HFF-Myc (cell line): ENCODE measurements at regions not wholly inside any gene's neighbourhood (a gene's known extent, or its start where the extent isn't known, plus 50 kb on each side); places are given as distances from the start of the nearest gene placed in this dataset.
"Not testable (repeated sequence)": the region's sequence is repeated elsewhere in the genome, so short reads cannot be mapped to it uniquely, and the experiment has no call there.

Experiments
- DNase-seq: peaks from one replicate; pipeline ENCODE4 v3.0.0-alpha.2; 2011; ENCODE audit warnings: low read depth; ENCODE audit errors: extremely low read depth
- H3K4me3 ChIP-seq: replicated peaks from 2 replicates; pipeline ENCODE4 v1.5.1; 2011; ENCODE audit warnings: low read depth, mild to moderate bottlenecking, control low read depth, low read length
- TF ChIP-seq, protein P1 (sequence below): IDR thresholded peaks from 2 replicates; pipeline ENCODE4 v1.5.1; 2012; ENCODE audit warnings: mild to moderate bottlenecking, low read depth, low read length, control low read depth; ENCODE audit errors: missing control alignments

GRCh38 chr7:13802651-13803050 is 186.8 kb downstream of the ETV1 start:
- no peak overlapping the region for H3K4me3 ChIP-seq
- TF ChIP-seq, protein P1, sequence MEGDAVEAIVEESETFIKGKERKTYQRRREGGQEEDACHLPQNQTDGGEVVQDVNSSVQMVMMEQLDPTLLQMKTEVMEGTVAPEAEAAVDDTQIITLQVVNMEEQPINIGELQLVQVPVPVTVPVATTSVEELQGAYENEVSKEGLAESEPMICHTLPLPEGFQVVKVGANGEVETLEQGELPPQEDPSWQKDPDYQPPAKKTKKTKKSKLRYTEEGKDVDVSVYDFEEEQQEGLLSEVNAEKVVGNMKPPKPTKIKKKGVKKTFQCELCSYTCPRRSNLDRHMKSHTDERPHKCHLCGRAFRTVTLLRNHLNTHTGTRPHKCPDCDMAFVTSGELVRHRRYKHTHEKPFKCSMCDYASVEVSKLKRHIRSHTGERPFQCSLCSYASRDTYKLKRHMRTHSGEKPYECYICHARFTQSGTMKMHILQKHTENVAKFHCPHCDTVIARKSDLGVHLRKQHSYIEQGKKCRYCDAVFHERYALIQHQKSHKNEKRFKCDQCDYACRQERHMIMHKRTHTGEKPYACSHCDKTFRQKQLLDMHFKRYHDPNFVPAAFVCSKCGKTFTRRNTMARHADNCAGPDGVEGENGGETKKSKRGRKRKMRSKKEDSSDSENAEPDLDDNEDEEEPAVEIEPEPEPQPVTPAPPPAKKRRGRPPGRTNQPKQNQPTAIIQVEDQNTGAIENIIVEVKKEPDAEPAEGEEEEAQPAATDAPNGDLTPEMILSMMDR, result no peak
- DNase-seq, result no peak

DNA sequence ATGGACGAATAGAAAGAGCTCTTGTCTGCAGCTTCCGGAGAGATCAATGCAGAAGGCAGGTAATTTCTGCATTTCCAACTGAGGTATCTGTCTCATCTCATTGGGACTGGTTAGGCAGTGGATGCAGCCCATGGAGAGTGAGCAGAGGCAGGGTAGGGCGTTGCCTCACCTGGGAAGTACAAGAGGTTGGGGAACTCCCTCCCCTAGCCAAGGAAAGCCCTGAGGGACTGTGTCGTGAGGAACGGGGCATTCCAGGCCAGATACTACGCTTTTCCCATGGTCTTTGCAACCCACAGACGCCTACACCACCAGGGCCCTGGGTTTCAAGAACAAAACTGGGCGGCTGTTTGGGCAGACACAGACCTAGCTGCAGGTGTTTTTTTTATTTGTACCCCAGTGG is 186.3 kb downstream of the ETV1 start:
- TF ChIP-seq, protein P1, result no peak
- DNase-seq, result no peak
- no peak overlapping the region for H3K4me3 ChIP-seq

DNA sequence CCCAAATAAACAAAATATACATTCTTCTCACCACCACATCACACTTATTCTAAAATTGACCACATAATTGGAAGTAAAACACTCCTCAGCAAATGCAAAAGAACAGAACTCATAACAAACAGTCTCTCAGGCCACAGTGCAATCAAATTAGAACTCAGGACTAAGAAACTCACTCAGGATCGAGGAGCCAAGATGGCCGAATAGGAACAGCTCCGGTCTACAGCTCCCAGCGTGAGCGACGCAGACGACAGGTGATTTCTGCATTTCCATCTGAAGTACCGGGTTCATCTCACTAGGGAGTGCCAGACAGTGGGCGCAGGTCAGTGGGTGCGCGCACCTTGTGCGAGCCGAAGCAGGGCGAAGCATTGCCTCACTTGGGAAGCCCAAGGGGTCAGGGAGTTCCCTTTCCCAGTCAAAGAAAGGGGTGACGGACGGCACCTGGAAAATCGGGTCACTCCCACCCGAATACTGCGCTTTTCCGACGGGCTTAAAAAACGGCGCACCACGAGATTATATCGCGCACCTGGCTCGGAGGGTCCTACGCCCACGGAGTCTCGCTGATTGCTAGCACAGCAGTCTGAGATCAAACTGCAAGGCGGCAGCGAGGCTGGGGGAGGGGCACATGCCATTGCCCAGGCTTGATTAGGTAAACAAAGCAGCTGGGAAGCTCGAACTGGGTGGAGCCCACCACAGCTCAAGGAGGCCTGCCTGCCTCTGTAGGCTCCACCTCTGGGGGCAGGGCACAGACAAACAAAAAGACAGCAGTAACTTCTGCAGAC is 183.2 kb downstream of the ETV1 start:
- H3K4me3 ChIP-seq, DNase-seq: not testable (repeated sequence)

DNA sequence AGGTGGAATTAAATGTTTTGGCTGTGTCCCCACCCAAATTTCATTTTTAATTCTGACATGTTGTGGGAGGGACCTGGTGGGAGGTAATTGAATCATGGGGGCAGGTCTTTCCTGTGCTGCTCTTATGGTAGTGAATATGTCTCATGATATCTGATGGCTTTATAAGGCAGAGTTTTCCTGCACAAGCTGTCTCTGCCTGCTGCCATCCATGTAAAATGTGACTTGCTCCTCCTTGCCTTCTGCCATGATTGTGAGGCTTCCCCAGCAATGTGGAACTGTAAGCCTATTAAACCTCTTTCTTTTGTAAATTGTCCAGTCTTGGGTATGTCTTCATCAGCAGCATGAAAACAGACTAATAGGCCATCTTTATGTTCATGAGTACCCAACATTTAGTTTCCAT is 172.2 kb downstream of the ETV1 start:
- not testable (repeated sequence) for DNase-seq, H3K4me3 ChIP-seq

DNA sequence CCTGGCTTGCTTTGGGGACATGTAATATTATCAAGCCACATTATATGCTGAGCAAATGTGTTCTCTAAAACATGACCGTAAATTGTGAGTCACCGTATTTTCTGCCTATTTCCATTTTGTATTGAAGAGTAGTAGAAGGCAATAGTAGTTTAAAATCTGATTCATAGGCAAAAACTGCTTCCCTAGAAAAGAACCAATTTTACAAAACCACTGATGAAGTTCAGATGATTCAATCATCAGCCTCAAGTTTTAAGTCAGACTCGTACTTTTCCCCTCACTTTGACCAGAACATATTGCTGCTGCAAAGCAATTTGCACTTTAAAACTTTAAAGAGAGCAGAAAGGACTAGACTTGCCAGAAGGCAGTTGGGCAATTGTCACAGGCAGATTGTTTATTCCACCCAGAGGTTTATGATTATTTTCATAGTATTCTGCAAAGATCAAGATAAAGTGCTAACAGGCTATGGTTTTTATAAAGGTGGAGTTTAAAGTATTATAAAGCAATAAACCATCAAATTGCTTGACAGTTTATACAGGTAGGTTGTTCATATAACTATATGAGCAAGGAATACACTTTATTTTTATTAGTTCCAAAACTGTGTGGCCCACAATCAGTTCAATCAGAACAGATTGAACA is 168.2 kb downstream of the ETV1 start:
- TF ChIP-seq, protein P1, result no peak
- H3K4me3 ChIP-seq, result no peak overlapping the region
- no peak for DNase-seq

GRCh38 chr7:13822678-13823077 is 166.8 kb downstream of the ETV1 start:
- no peak overlapping the region for H3K4me3 ChIP-seq
- DNase-seq, result no peak
- TF ChIP-seq, protein P1, result no peak

DNA sequence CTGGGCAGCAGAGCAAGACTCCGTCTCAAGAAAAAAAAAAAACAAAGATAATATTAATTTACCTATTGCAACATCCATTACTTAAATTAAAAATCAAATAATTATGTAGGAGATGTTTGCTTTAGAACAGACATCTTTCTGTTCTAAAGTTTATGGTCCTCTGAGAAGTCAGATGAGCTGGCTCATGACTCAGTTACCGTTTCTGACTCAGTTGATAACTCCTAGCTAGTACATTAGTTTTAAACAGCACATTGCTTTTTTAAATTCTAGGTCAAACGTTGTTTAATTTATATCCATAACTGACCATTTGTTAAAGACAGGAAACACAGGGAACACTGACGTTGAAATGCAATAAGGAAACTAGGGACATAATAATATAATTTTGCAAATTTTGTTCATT is 162.7 kb downstream of the ETV1 start:
- H3K4me3 ChIP-seq, result no peak overlapping the region
- DNase-seq, result no peak
- TF ChIP-seq, protein P1, result no peak

GRCh38 chr7:13827716-13828115 is 161.8 kb downstream of the ETV1 start:
- TF ChIP-seq, protein P1, result no peak
- no peak for DNase-seq
- no peak overlapping the region for H3K4me3 ChIP-seq
